ENCODE measurements at regions not wholly inside any gene's neighbourhood (a gene's known extent, or its start where the extent isn't known, plus 50 kb on each side); places are given as distances from the start of the nearest gene placed in this dataset.

GRCh38 chr14:71536015-71536740, 396.1 kb upstream of the RGS6 start:
- no peak for TF ChIP-seq CTCF (IDR thresholded peaks at IDR 0.05)
- no peak for TF ChIP-seq POLR2AphosphoS5 (IDR thresholded peaks at IDR 0.05)
- TF ChIP-seq POLR2A (IDR thresholded peaks at IDR 0.05), result no peak
